ENCODE measurements at regions not wholly inside any gene's neighbourhood (a gene's known extent, or its start where the extent isn't known, plus 50 kb on each side); places are given as distances from the start of the nearest gene placed in this dataset.

- H3K27me3 ChIP-seq: no peaks in the 10 kb centered on the region
- TF ChIP-seq EP300 (IDR thresholded peaks at IDR 0.05) (no peak), CTCF (IDR thresholded peaks at IDR 0.05) (peak in 1 of 5 experiments; percentile 16)
- no peaks in the 10 kb centered on the region for H3K9me3 ChIP-seq
- H3K27ac ChIP-seq: no peak overlapping the region
- WGBS, 2 donors: 73 to 77% methylated on average over 29 to 31 of the region's 31 CpGs
- H3K4me1 ChIP-seq: no peaks in the 10 kb centered on the region
- no peaks in the 10 kb centered on the region for H3K36me3 ChIP-seq
- no peak for DNase-seq (ENCODE audit: low spot score in 2 of 2)
- H3K4me3 ChIP-seq: peak overlapping the region in 1 of 4 donors; percentile 21
Observed at GRCh38 chr6:25027221-25027916, 91.6 kb upstream of the RIPOR2 start.

GRCh38 chr6:25028328-25028727 lies 92.6 kb upstream of the RIPOR2 start:
- Histone ChIP-seq H3K9me3 (no peaks in the 10 kb centered on the region), H3K36me3 (no peaks in the 10 kb centered on the region), H3K4me1 (no peaks in the 10 kb centered on the region), H3K27me3 (no peaks in the 10 kb centered on the region), H3K4me3 (no peak overlapping the region), H3K27ac (no peak overlapping the region)
- 79 to 85% methylated on average over 1 of the region's 1 CpG for WGBS, 2 donors
- DNase-seq (ENCODE audit: low spot score in 2 of 2): no peak
- no peak for TF ChIP-seq EP300 (IDR thresholded peaks at IDR 0.05)
- TF ChIP-seq CTCF (IDR thresholded peaks at IDR 0.05): no peak
- TF ChIP-seq POLR2A (IDR thresholded peaks at IDR 0.05): no peak

- H3K4me1 ChIP-seq: peaks cover 0 to 14% (median 2%) of the 10 kb centered on the region in 4 donors
- H3K27ac ChIP-seq: no peak overlapping the region
- H3K4me3 ChIP-seq: no peak overlapping the region
- H3K27me3 ChIP-seq: no peaks in the 10 kb centered on the region
- TF ChIP-seq CTCF (IDR thresholded peaks at IDR 0.05) (no peak), POLR2A (IDR thresholded peaks at IDR 0.05) (no peak), EP300 (IDR thresholded peaks at IDR 0.05) (no peak)
- no peaks in the 10 kb centered on the region for H3K36me3 ChIP-seq
- 92 to 95% methylated on average over 8 of the region's 8 CpGs for WGBS, 2 donors
- DNase-seq (ENCODE audit: low spot score in 2 of 2): no peak
- H3K9me3 ChIP-seq: no peaks in the 10 kb centered on the region
Observed at GRCh38 chr6:25032934-25033333, 97.2 kb upstream of the RIPOR2 start.

GRCh38 chr6:25034431-25034921 lies 98.7 kb upstream of the RIPOR2 start:
- 19 to 23% methylated on average over 3 of the region's 3 CpGs for WGBS, 2 donors
- DNase-seq (ENCODE audit: low spot score in 2 of 2): no peak
- Histone ChIP-seq H3K27me3 (no peaks in the 10 kb centered on the region), H3K9me3 (peaks cover 0 to 6% (median 0%) of the 10 kb centered on the region in 4 donors), H3K4me1 (peaks cover 0 to 14% (median 2%) of the 10 kb centered on the region in 4 donors), H3K27ac (peak overlapping the region in 3 of 4 donors; percentile 21 to 33 (median 29)), H3K36me3 (no peaks in the 10 kb centered on the region), H3K4me3 (peak overlapping the region in 2 of 4 donors; percentile 22 to 23)
- TF ChIP-seq CTCF (IDR thresholded peaks at IDR 0.05) (no peak), EP300 (IDR thresholded peaks at IDR 0.05) (no peak), POLR2A (IDR thresholded peaks at IDR 0.05) (no peak)

- no peaks in the 10 kb centered on the region for H3K36me3 ChIP-seq
- peak overlapping the region in 3 of 4 donors; percentile 29 to 58 (median 33) for H3K27ac ChIP-seq
- peaks cover 0 to 6% (median 0%) of the 10 kb centered on the region in 4 donors for H3K9me3 ChIP-seq
- H3K27me3 ChIP-seq: no peaks in the 10 kb centered on the region
- H3K4me1 ChIP-seq: peaks cover 0 to 14% (median 2%) of the 10 kb centered on the region in 4 donors
- no peak for TF ChIP-seq CTCF (IDR thresholded peaks at IDR 0.05)
- no peak for TF ChIP-seq EP300 (IDR thresholded peaks at IDR 0.05)
- no peak for TF ChIP-seq POLR2A (IDR thresholded peaks at IDR 0.05)
- no peak overlapping the region for H3K4me3 ChIP-seq
- no peak for DNase-seq (ENCODE audit: low spot score in 2 of 2)
- WGBS, 2 donors: 42 to 58% methylated on average over 3 of the region's 3 CpGs
Observed at GRCh38 chr6:25035174-25035511, 99.4 kb upstream of the RIPOR2 start.
